NT2/D1 (cell line): ENCODE measurements at regions not wholly inside any gene's neighbourhood (a gene's known extent, or its start where the extent isn't known, plus 50 kb on each side); places are given as distances from the start of the nearest gene placed in this dataset.

Experiments
- DNase-seq: peaks from one replicate; pipeline ENCODE4 v3.0.0-alpha.2; 2011; ENCODE audit warnings: low read depth, low spot score
- H3K27me3 ChIP-seq: 2 replicates; pipeline ENCODE4 v1.6.0; 2011; ENCODE audit warnings: mild to moderate bottlenecking; ENCODE audit not compliant: insufficient read length, insufficient read depth
- H3K36me3 ChIP-seq: 2 replicates; pipeline ENCODE4 v1.6.1; 2011; ENCODE audit warnings: mild to moderate bottlenecking, low read length, mixed read lengths; ENCODE audit not compliant: insufficient read depth, insufficient read length
- H3K4me1 ChIP-seq: 2 replicates; pipeline ENCODE4 v1.5.1; 2011; ENCODE audit not compliant: insufficient read depth, insufficient read length
- H3K4me3 ChIP-seq: 2 replicates; pipeline ENCODE4 v1.5.1; 2011; ENCODE audit warnings: low read depth; ENCODE audit not compliant: insufficient read length
- H3K9ac ChIP-seq: 2 replicates; pipeline ENCODE4 v1.6.0; 2011; ENCODE audit warnings: low read depth; ENCODE audit not compliant: insufficient read length
- H3K9me3 ChIP-seq: 2 replicates; pipeline ENCODE4 v1.5.1; 2011; ENCODE audit warnings: mild to moderate bottlenecking, low read length; ENCODE audit not compliant: insufficient read depth
- SUZ12 ChIP-seq: IDR thresholded peaks from 2 replicates; pipeline ENCODE4 v1.6.1; 2011; ENCODE audit not compliant: insufficient read length, insufficient read depth; ENCODE audit errors: extremely low read depth
- YY1 ChIP-seq: IDR thresholded peaks from 2 replicates; pipeline ENCODE4 v1.6.1; 2011; ENCODE audit not compliant: insufficient read length, insufficient read depth
- ZNF274 ChIP-seq: IDR thresholded peaks from 2 replicates; pipeline ENCODE4 v1.6.1; 2011; ENCODE audit warnings: mild to moderate bottlenecking, low read depth, low read length

GRCh38 chr12:107404981-107405380 lies 280.6 kb upstream of the PWP1 start:
- Histone ChIP-seq H3K27me3 (no peaks in the 10 kb centered on the region), H3K36me3 (no peaks in the 10 kb centered on the region), H3K4me3 (no peak overlapping the region), H3K4me1 (no peaks in the 10 kb centered on the region), H3K9me3 (no peaks in the 10 kb centered on the region), H3K9ac (no peak overlapping the region)
- peak; percentile 30 for DNase-seq
- TF ChIP-seq YY1: no peak
- no peak for TF ChIP-seq ZNF274
- no peak for TF ChIP-seq SUZ12

- Histone ChIP-seq H3K4me3 (no peak overlapping the region), H3K36me3 (no peaks in the 10 kb centered on the region), H3K9ac (no peak overlapping the region), H3K9me3 (no peaks in the 10 kb centered on the region), H3K4me1 (no peaks in the 10 kb centered on the region), H3K27me3 (no peaks in the 10 kb centered on the region)
- TF ChIP-seq SUZ12: no peak
- TF ChIP-seq YY1: no peak
- no peak for TF ChIP-seq ZNF274
- DNase-seq: no peak
These were observed 280.2 kb upstream of the PWP1 start for GRCh38 chr12:107405436-107405835.

GRCh38 chr12:107406932-107407331 lies 278.7 kb upstream of the PWP1 start:
- Histone ChIP-seq H3K4me1 (no peaks in the 10 kb centered on the region), H3K9ac (no peak overlapping the region), H3K36me3 (no peaks in the 10 kb centered on the region), H3K27me3 (no peaks in the 10 kb centered on the region), H3K9me3 (no peaks in the 10 kb centered on the region), H3K4me3 (no peak overlapping the region)
- DNase-seq: no peak
- TF ChIP-seq ZNF274: no peak
- no peak for TF ChIP-seq YY1
- TF ChIP-seq SUZ12: no peak

- Histone ChIP-seq H3K36me3 (no peaks in the 10 kb centered on the region), H3K9me3 (no peaks in the 10 kb centered on the region), H3K4me1 (peaks cover 3% of the 10 kb centered on the region), H3K9ac (no peak overlapping the region), H3K4me3 (no peak overlapping the region), H3K27me3 (no peaks in the 10 kb centered on the region)
- no peak for DNase-seq
- no peak for TF ChIP-seq YY1
- no peak for TF ChIP-seq ZNF274
- TF ChIP-seq SUZ12: no peak
These were observed 273.6 kb upstream of the PWP1 start for GRCh38 chr12:107411792-107412535.

GRCh38 chr12:107415071-107415470 lies 270.5 kb upstream of the PWP1 start:
- no peaks in the 10 kb centered on the region for H3K27me3 ChIP-seq
- TF ChIP-seq SUZ12: no peak
- TF ChIP-seq ZNF274: no peak
- no peak for TF ChIP-seq YY1
- no peak for DNase-seq
- no peaks in the 10 kb centered on the region for H3K9me3 ChIP-seq
- H3K4me3 ChIP-seq: no peak overlapping the region
- no peaks in the 10 kb centered on the region for H3K36me3 ChIP-seq
- H3K9ac ChIP-seq: no peak overlapping the region
- peaks cover 3% of the 10 kb centered on the region for H3K4me1 ChIP-seq

- Histone ChIP-seq H3K36me3 (no peaks in the 10 kb centered on the region), H3K4me3 (no peak overlapping the region), H3K27me3 (no peaks in the 10 kb centered on the region), H3K4me1 (peaks cover 3% of the 10 kb centered on the region), H3K9me3 (no peaks in the 10 kb centered on the region), H3K9ac (no peak overlapping the region)
- DNase-seq: no peak
- no peak for TF ChIP-seq SUZ12
- no peak for TF ChIP-seq ZNF274
- no peak for TF ChIP-seq YY1
These were observed 269.8 kb upstream of the PWP1 start for GRCh38 chr12:107415834-107416233.

GRCh38 chr12:107417004-107417403 lies 268.6 kb upstream of the PWP1 start:
- TF ChIP-seq SUZ12 (no peak), YY1 (no peak), ZNF274 (no peak)
- H3K9ac ChIP-seq: no peak overlapping the region

More at GRCh38 chr12:107417004-107417403, 268.6 kb upstream of the PWP1 start:
- no peak for DNase-seq
- peaks cover 3% of the 10 kb centered on the region for H3K4me1 ChIP-seq
- no peaks in the 10 kb centered on the region for H3K9me3 ChIP-seq
- H3K36me3 ChIP-seq: no peaks in the 10 kb centered on the region
- H3K4me3 ChIP-seq: no peak overlapping the region
- H3K27me3 ChIP-seq: no peaks in the 10 kb centered on the region
